ENCODE measurements at regions not wholly inside any gene's neighbourhood (a gene's known extent, or its start where the extent isn't known, plus 50 kb on each side); places are given as distances from the start of the nearest gene placed in this dataset.

GRCh38 chr10:109115179-109115578 is 808.1 kb downstream of the XPNPEP1 start (continued):
- no peak for TF ChIP-seq POLR2AphosphoS5 (IDR thresholded peaks at IDR 0.05; ENCODE audit: low read depth)
- TF ChIP-seq NANOG (IDR thresholded peaks at IDR 0.05; ENCODE audit: borderline replicate concordance) = no peak

GRCh38 chr10:109114579-109114978 is 808.7 kb downstream of the XPNPEP1 start:
- no peaks in the 10 kb centered on the region for H3K79me2 ChIP-seq (replicated peaks; ENCODE audit: insufficient read depth)
- Mint-ChIP-seq H3K36me3 (ENCODE audit: low read depth) (peaks cover 13% of the 10 kb centered on the region), H3K9me3 (peaks cover 20% of the 10 kb centered on the region), H3K27me3 (ENCODE audit: insufficient read depth, low read depth, poor library complexity) (peaks cover 2% of the 10 kb centered on the region), H3K4me1 (no peaks in the 10 kb centered on the region), H3K27ac (no peak overlapping the region), H3K4me3 (no peak overlapping the region)
- no peak overlapping the region for H3K4me2 ChIP-seq
- no peaks in the 10 kb centered on the region for H3F3A ChIP-seq (replicated peaks; ENCODE audit: low read depth)
- H3K4me1 ChIP-seq (ENCODE audit: insufficient read depth) = no peaks in the 10 kb centered on the region
- H3K27me3 ChIP-seq (ENCODE audit: insufficient read depth) = no peaks in the 10 kb centered on the region
- DNase-seq (ENCODE audit: low spot score) (no peak), ATAC-seq (no peak)
- H2AFZ ChIP-seq = no peak overlapping the region
- H4K20me1 ChIP-seq (replicated peaks; ENCODE audit: insufficient read depth) = no peaks in the 10 kb centered on the region
- TF ChIP-seq ETS1 (IDR thresholded peaks at IDR 0.05) (no peak), NANOG (IDR thresholded peaks at IDR 0.05; ENCODE audit: borderline replicate concordance) (no peak), POLR2AphosphoS5 (IDR thresholded peaks at IDR 0.05; ENCODE audit: low read depth) (no peak), EZH2phosphoT487 (IDR thresholded peaks at IDR 0.05; ENCODE audit: unreplicated experiment) (no peak)
- no peaks in the 10 kb centered on the region for H3K36me3 ChIP-seq (ENCODE audit: insufficient read depth)
- peaks cover 7% of the 10 kb centered on the region; the same call in 1 of the 2 replicates for H3K9me2 ChIP-seq (ENCODE audit: insufficient read depth)
- no peak overlapping the region for H3K27ac ChIP-seq (ENCODE audit: low read depth)
- no peak overlapping the region for H3K4me3 ChIP-seq

- Histone ChIP-seq H3F3A (replicated peaks; ENCODE audit: low read depth) (no peaks in the 10 kb centered on the region), H3K79me2 (replicated peaks; ENCODE audit: insufficient read depth) (no peaks in the 10 kb centered on the region), H2AFZ (no peak overlapping the region), H3K4me1 (ENCODE audit: insufficient read depth) (no peaks in the 10 kb centered on the region), H4K20me1 (replicated peaks; ENCODE audit: insufficient read depth) (no peaks in the 10 kb centered on the region; the same call in 1 of the 2 replicates), H3K27me3 (ENCODE audit: insufficient read depth) (peaks cover 26% of the 10 kb centered on the region), H3K4me2 (no peak overlapping the region), H3K4me3 (no peak overlapping the region), H3K27ac (ENCODE audit: low read depth) (no peak overlapping the region), H3K36me3 (ENCODE audit: insufficient read depth) (no peaks in the 10 kb centered on the region), H3K9me2 (ENCODE audit: insufficient read depth) (no peaks in the 10 kb centered on the region; the same call in 1 of the 2 replicates)
- peaks cover 7% of the 10 kb centered on the region; the same call in 2 of the 3 replicates for H3K4me1 Mint-ChIP-seq
- ATAC-seq = no peak
- H3K27me3 Mint-ChIP-seq (ENCODE audit: insufficient read depth, low read depth, poor library complexity) = peaks cover 4% of the 10 kb centered on the region
- no peak overlapping the region for H3K4me3 Mint-ChIP-seq
- no peak overlapping the region for H3K27ac Mint-ChIP-seq
- TF ChIP-seq JUNB (IDR thresholded peaks at IDR 0.05; ENCODE audit: unreplicated experiment) (no peak), POLR2AphosphoS5 (IDR thresholded peaks at IDR 0.05; ENCODE audit: low read depth) (no peak), CTCF (conservative IDR thresholded peaks at IDR 0.05; ENCODE audit: low read depth in 2 of 2) (no peak), STAT1 (IDR thresholded peaks at IDR 0.05; ENCODE audit: unreplicated experiment) (no peak), NANOG (IDR thresholded peaks at IDR 0.05; ENCODE audit: borderline replicate concordance) (no peak), REST (IDR thresholded peaks at IDR 0.05; ENCODE audit: unreplicated experiment) (no peak), EZH2phosphoT487 (IDR thresholded peaks at IDR 0.05; ENCODE audit: unreplicated experiment) (no peak)
- DNase-seq (ENCODE audit: low spot score) = no peak
- H3K36me3 Mint-ChIP-seq (ENCODE audit: low read depth) = no peaks in the 10 kb centered on the region
- H3K9me3 Mint-ChIP-seq = no peaks in the 10 kb centered on the region
Measured at GRCh38 chr10:109106604-109107003, 816.7 kb downstream of the XPNPEP1 start.

All from GM23338 (cell line).